RWPE2 (cell line): ENCODE measurements at regions not wholly inside any gene's neighbourhood (a gene's known extent, or its start where the extent isn't known, plus 50 kb on each side); places are given as distances from the start of the nearest gene placed in this dataset.

Experiments used
- ATAC-seq: fragments of 200-7000 bp; cut with Tn5 transposase; 3 replicates; pipeline ENCODE4 v1.9.1; 2021; ENCODE audit warnings: low read depth
- DNase-seq: peaks from one replicate; pipeline ENCODE4 v3.0.0-alpha.2; 2020; ENCODE audit warnings: low spot score
- H3K27ac ChIP-seq: fragments of 450-650 bp; 2 replicates; pipeline ENCODE4 v1.5.1; 2017; ENCODE audit warnings: mild to moderate bottlenecking; ENCODE audit not compliant: poor library complexity, severe bottlenecking
- H3K27me3 ChIP-seq: fragments of 250-450 bp; sonication (Bioruptor Pico); 2 replicates; pipeline ENCODE4 v1.5.1; 2021; ENCODE audit warnings: mild to moderate bottlenecking, moderate library complexity; ENCODE audit not compliant: insufficient read depth, poor library complexity, severe bottlenecking
- H3K36me3 ChIP-seq: fragments of 250-450 bp; sonication (Bioruptor Pico); 2 replicates; pipeline ENCODE4 v1.5.1; 2020; ENCODE audit warnings: low read depth, mild to moderate bottlenecking, moderate library complexity
- H3K4me1 ChIP-seq: fragments of 250-450 bp; sonication (Bioruptor Pico); 2 replicates; pipeline ENCODE4 v1.5.1; 2021; ENCODE audit warnings: mild to moderate bottlenecking, moderate library complexity; ENCODE audit not compliant: insufficient read depth, poor library complexity, severe bottlenecking
- H3K4me3 ChIP-seq: fragments of 250-450 bp; sonication (Bioruptor Pico); 2 replicates; pipeline ENCODE4 v1.5.1; 2021; ENCODE audit warnings: mild to moderate bottlenecking, moderate library complexity; ENCODE audit not compliant: severe bottlenecking
- H3K9me3 ChIP-seq: fragments of 250-450 bp; sonication (Bioruptor Pico); 2 replicates; pipeline ENCODE4 v1.5.1; 2021; ENCODE audit warnings: mild to moderate bottlenecking, moderate library complexity; ENCODE audit not compliant: severe bottlenecking
- TF ChIP-seq, protein P1 (sequence below): fragments of 450-650 bp; IDR thresholded peaks from one replicate; pipeline ENCODE4 v1.5.1; 2017; ENCODE audit warnings: mild to moderate bottlenecking, moderate library complexity; ENCODE audit not compliant: poor library complexity, severe bottlenecking

DNA sequence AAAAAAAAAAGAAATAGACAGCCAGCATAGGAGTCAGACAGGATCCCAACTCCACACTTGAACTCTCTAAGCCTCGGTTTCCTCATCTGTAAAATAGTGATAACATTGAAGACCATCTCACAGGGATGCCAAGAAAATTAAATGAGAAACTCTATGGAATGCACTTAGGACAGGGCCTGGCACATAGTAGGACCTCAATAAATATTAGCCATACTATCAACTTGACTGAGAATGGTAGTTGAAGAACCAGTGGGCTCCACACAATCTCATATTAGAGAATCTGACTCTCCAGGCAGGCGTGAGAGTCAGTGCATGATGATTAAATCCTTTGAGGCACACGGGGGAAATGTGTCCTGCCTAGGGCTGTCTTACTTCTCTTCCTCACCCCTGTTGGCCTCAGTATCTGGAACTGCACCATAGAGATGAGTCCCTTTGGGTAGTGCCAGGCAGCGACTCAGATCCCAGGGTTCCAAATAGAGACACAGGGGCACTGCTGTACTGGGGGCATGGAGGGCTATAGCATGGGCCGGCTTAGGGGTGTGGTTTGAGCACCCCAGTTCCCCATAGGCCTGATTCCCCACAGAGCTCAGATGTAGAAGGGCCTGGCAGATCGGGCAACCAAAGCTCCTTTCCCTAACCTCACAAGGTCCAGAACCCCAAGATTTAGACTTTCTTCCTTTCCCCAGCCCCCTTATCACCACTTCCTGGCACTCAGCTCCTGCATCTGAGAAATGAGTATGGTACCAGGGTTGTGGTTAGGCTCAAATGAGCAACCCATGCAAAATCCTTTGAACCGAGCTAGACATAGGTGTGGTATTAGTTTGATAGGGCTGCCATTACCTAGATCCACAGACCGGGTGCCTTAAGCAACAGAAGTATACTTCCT lies 51.3 kb upstream of the CAB39 start:
- TF ChIP-seq, protein P1, sequence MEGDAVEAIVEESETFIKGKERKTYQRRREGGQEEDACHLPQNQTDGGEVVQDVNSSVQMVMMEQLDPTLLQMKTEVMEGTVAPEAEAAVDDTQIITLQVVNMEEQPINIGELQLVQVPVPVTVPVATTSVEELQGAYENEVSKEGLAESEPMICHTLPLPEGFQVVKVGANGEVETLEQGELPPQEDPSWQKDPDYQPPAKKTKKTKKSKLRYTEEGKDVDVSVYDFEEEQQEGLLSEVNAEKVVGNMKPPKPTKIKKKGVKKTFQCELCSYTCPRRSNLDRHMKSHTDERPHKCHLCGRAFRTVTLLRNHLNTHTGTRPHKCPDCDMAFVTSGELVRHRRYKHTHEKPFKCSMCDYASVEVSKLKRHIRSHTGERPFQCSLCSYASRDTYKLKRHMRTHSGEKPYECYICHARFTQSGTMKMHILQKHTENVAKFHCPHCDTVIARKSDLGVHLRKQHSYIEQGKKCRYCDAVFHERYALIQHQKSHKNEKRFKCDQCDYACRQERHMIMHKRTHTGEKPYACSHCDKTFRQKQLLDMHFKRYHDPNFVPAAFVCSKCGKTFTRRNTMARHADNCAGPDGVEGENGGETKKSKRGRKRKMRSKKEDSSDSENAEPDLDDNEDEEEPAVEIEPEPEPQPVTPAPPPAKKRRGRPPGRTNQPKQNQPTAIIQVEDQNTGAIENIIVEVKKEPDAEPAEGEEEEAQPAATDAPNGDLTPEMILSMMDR: no peak
- H3K36me3 ChIP-seq: no peaks in the 10 kb centered on the region
- H3K27me3 ChIP-seq: no peaks in the 10 kb centered on the region
- DNase-seq (no peak), ATAC-seq (no peak)
- no peak overlapping the region for H3K27ac ChIP-seq
- no peaks in the 10 kb centered on the region for H3K4me1 ChIP-seq
- no peak overlapping the region for H3K4me3 ChIP-seq
- no peaks in the 10 kb centered on the region for H3K9me3 ChIP-seq
